Endodermal cell (in vitro differentiated cells): ENCODE measurements at regions not wholly inside any gene's neighbourhood (a gene's known extent, or its start where the extent isn't known, plus 50 kb on each side); places are given as distances from the start of the nearest gene placed in this dataset.
A peak's percentile ranks its signal among the peaks of the same experiment; 100 is the strongest.

Experiments used
- DNase-seq: peaks from one replicate; pipeline ENCODE4 v3.0.0-alpha.2; 2017
- H3K27ac ChIP-seq: 2 replicates; pipeline ENCODE4 v1.5.1; 2013; ENCODE audit warnings: mild to moderate bottlenecking, low read depth, low read length, moderate library complexity
- H3K27me3 ChIP-seq: 2 replicates; pipeline ENCODE4 v1.6.1; 2013; ENCODE audit warnings: mild to moderate bottlenecking, low read length, moderate library complexity; ENCODE audit not compliant: insufficient read depth, control insufficient read depth, poor library complexity, severe bottlenecking
- H3K36me3 ChIP-seq: 2 replicates; pipeline ENCODE4 v1.7.0; 2013; ENCODE audit warnings: mild to moderate bottlenecking, low read length, moderate library complexity; ENCODE audit not compliant: control insufficient read depth, insufficient read depth
- H3K4me1 ChIP-seq: one replicate; pipeline ENCODE4 v1.7.0; 2013; ENCODE audit warnings: low read length; ENCODE audit not compliant: control insufficient read depth, insufficient read depth
- H3K4me3 ChIP-seq: 2 replicates; pipeline ENCODE4 v1.5.1; 2013; ENCODE audit warnings: mild to moderate bottlenecking, low read length, moderate library complexity
- H3K9ac ChIP-seq: 2 replicates; pipeline ENCODE4 v1.6.1; 2013; ENCODE audit warnings: mild to moderate bottlenecking, low read length, moderate library complexity; ENCODE audit not compliant: poor library complexity, severe bottlenecking; ENCODE audit errors: extremely low read depth
- H3K9me3 ChIP-seq: 2 replicates; pipeline ENCODE4 v1.6.1; 2013; ENCODE audit warnings: mild to moderate bottlenecking, low read length, moderate library complexity; ENCODE audit not compliant: control insufficient read depth
- H3K27ac Mint-ChIP-seq: 2 replicates; pipeline ENCODE4 v1.8.0; 2020; ENCODE audit warnings: mixed read lengths
- H3K27me3 Mint-ChIP-seq: 2 replicates; pipeline ENCODE4 v1.8.0; 2021; ENCODE audit warnings: mild to moderate bottlenecking, mixed read lengths; ENCODE audit not compliant: insufficient read depth
- H3K36me3 Mint-ChIP-seq: 2 replicates; pipeline ENCODE4 v1.8.0; 2020; ENCODE audit warnings: low read depth, mixed read lengths
- H3K4me1 Mint-ChIP-seq: 2 replicates; pipeline ENCODE4 v1.8.0; 2020; ENCODE audit warnings: mixed read lengths
- H3K4me3 Mint-ChIP-seq: 2 replicates; pipeline ENCODE4 v1.8.0; 2020; ENCODE audit warnings: mild to moderate bottlenecking, moderate library complexity, mixed read lengths
- H3K9me3 Mint-ChIP-seq: 2 replicates; pipeline ENCODE4 v1.8.0; 2020; ENCODE audit warnings: mild to moderate bottlenecking, mixed read lengths
- CTCF ChIP-seq: fragments of 200-600 bp; sonication (generic); conservative IDR thresholded peaks from 2 replicates; pipeline ENCODE4 v1.5.0; 2021; ENCODE audit warnings: antibody characterized with exemption, mild to moderate bottlenecking
- WGBS, 2 experiments: methylation state at CpG; one replicate each; pipeline versions ENCODE4 v1.1.5 to v1.1.7; 2013; ENCODE audit warnings: missing lambda C conversion rate in 2 of 2, mixed read lengths in 1 of 2; ENCODE audit not compliant: insufficient coverage in 1 of 2, insufficient read length in 1 of 2; 5-methylcytosine and 5-hydroxymethylcytosine counted together

- no peak for DNase-seq
Measured at GRCh38 chr6:105981888-105982358, 104.2 kb upstream of the PRDM1 start.

DNA sequence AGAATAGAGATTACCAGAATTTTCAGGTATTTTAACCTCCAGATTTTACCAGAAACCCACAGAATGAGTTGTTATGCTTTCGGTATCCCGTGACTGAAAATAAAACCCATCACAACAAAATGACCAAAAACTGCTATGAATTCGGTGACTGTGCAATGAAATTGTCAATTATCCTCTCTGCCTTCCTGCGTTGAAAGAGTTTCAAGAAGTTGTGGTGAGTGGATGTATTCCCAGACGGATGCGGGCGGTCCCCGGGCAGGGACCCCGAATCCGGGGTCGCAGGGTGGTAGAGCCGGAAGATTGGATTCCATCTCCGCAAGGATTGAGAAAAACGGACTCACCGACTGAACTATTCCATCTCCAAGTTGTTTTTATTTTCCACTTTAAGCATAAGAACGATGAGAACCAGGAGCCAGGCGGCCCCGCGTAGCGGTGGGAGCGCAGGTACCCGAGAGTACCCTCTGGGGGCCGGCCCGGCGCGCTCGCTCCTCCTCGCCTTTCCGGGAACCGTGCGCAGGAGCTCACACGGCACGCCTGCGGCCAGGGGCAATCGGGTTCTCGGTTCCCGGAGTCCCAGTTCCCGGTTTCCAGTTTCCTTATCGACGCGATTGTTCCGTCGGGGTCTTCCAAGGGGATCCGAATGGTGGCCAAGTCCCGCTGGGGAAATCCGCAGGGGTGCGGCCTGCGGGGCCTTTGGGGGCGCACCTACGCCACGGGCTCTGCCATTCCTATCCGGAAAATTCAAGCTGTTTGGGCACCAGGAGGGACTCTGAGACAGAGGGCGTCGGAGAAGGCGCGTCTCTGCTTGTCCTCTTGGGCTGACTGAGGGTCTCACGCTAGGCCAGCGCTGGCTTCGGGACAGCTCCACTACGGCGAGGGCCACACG, 104.9 kb upstream of the PRDM1 start:
- Histone ChIP-seq H3K4me1 (no peaks in the 10 kb centered on the region), H3K9me3 (peaks cover 20% of the 10 kb centered on the region), H3K27ac (no peak overlapping the region), H3K36me3 (no peaks in the 10 kb centered on the region), H3K27me3 (peaks cover 58% of the 10 kb centered on the region), H3K9ac (no peak overlapping the region), H3K4me3 (peak overlapping the region; percentile 45)
- H3K36me3 Mint-ChIP-seq: no peaks in the 10 kb centered on the region
- peak overlapping the region; percentile 58 for H3K4me3 Mint-ChIP-seq
- peaks cover 3% of the 10 kb centered on the region for H3K9me3 Mint-ChIP-seq
- no peak overlapping the region for H3K27ac Mint-ChIP-seq
- no peak for TF ChIP-seq CTCF
- peak; percentile 71 for DNase-seq
- peaks cover 68% of the 10 kb centered on the region for H3K27me3 Mint-ChIP-seq
- WGBS, 2 experiments: 42 to 45% methylated on average over 47 to 62 of the region's 62 CpGs
- peaks cover 10% of the 10 kb centered on the region for H3K4me1 Mint-ChIP-seq

More at GRCh38 chr6:105981888-105982358, 104.2 kb upstream of the PRDM1 start:
- Mint-ChIP-seq H3K27ac (no peak overlapping the region), H3K36me3 (no peaks in the 10 kb centered on the region), H3K9me3 (peaks cover 3% of the 10 kb centered on the region), H3K27me3 (peaks cover 75% of the 10 kb centered on the region), H3K4me3 (peak overlapping the region; percentile 58), H3K4me1 (peaks cover 15% of the 10 kb centered on the region)
- H3K4me1 ChIP-seq: no peaks in the 10 kb centered on the region
- H3K9ac ChIP-seq: no peak overlapping the region
- no peaks in the 10 kb centered on the region for H3K36me3 ChIP-seq
- H3K4me3 ChIP-seq: no peak overlapping the region
- WGBS, 2 experiments: 82% methylated on average over 12 to 15 of the region's 15 CpGs
- peaks cover 65% of the 10 kb centered on the region for H3K27me3 ChIP-seq
- no peak for TF ChIP-seq CTCF
- no peak overlapping the region for H3K27ac ChIP-seq
- peaks cover 20% of the 10 kb centered on the region for H3K9me3 ChIP-seq

DNA sequence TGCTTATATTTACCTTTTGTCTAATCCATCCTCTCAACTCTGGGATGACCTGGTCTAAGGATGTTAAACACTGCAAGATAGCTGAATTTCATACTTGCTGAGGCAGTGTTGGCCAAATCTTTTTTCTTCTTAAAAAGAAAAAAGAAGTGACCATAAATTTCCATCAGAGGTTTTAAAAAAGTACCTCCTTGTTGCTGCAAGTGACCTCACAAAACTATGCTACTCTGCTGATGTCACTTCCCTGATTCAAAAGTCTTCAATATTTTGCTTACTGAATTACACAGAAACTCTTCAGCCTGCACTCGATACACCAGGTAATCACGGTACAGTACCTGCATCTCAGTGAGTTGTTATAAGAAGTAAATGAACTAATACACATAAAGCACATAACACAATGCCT, 107.2 kb upstream of the PRDM1 start:
- Histone ChIP-seq H3K4me1 (no peaks in the 10 kb centered on the region), H3K27me3 (peaks cover 36% of the 10 kb centered on the region), H3K9me3 (peaks cover 20% of the 10 kb centered on the region), H3K36me3 (no peaks in the 10 kb centered on the region), H3K4me3 (no peak overlapping the region), H3K27ac (no peak overlapping the region), H3K9ac (no peak overlapping the region)
- no peak for TF ChIP-seq CTCF
- Mint-ChIP-seq H3K4me1 (peaks cover 5% of the 10 kb centered on the region), H3K4me3 (no peak overlapping the region), H3K9me3 (peaks cover 3% of the 10 kb centered on the region), H3K27me3 (peaks cover 48% of the 10 kb centered on the region), H3K27ac (no peak overlapping the region), H3K36me3 (no peaks in the 10 kb centered on the region)
- WGBS, 2 experiments: 100% methylated on average over 1 of the region's 2 CpGs; no CpG with 5 or more reads in 1 of the 2 experiments
- DNase-seq: no peak
